GM21576 (cell line): ENCODE measurements at regions not wholly inside any gene's neighbourhood (a gene's known extent, or its start where the extent isn't known, plus 50 kb on each side); places are given as distances from the start of the nearest gene placed in this dataset.
"Not testable (repeated sequence)": the region's sequence is repeated elsewhere in the genome, so short reads cannot be mapped to it uniquely, and the experiment has no call there.

Experiments used
- ATAC-seq: cut with Tn5 transposase; IDR thresholded peaks from one replicate; pipeline ENCODE4 v1.9.1; 2021; ENCODE audit warnings: mild to moderate bottlenecking, moderate library complexity; ENCODE audit not compliant: unreplicated experiment

- no peak for ATAC-seq
Measured at GRCh38 chr6:149233056-149233715, 84.3 kb upstream of the TAB2 start.

GRCh38 chr6:149234051-149234962 lies 83.2 kb upstream of the TAB2 start:
- ATAC-seq: no peak

GRCh38 chr6:149235130-149235561 lies 82.4 kb upstream of the TAB2 start:
- ATAC-seq: peak; percentile 79

- ATAC-seq: no peak
Measured at GRCh38 chr6:149236589-149236988, 80.9 kb upstream of the TAB2 start.

- no peak for ATAC-seq
Measured at GRCh38 chr6:149237464-149237863, 80.0 kb upstream of the TAB2 start.

GRCh38 chr6:149239573-149240209 lies 77.8 kb upstream of the TAB2 start:
- no peak for ATAC-seq

- no peak for ATAC-seq
Measured at GRCh38 chr6:149242883-149243282, 74.6 kb upstream of the TAB2 start.

- no peak for ATAC-seq
Measured at GRCh38 chr6:149244105-149244504, 73.4 kb upstream of the TAB2 start.

GRCh38 chr6:149246691-149247384 lies 70.7 kb upstream of the TAB2 start:
- ATAC-seq: peak; percentile 96

- no peak for ATAC-seq
Measured at GRCh38 chr6:149247385-149247763, 70.1 kb upstream of the TAB2 start.

GRCh38 chr6:149248263-149248662 lies 69.2 kb upstream of the TAB2 start:
- ATAC-seq: not testable (repeated sequence)

GRCh38 chr6:149248693-149249369 lies 68.7 kb upstream of the TAB2 start:
- no peak for ATAC-seq

- no peak for ATAC-seq
Measured at GRCh38 chr6:149249370-149250357, 67.8 kb upstream of the TAB2 start.

GRCh38 chr6:149250951-149251350 lies 66.6 kb upstream of the TAB2 start:
- no peak for ATAC-seq

GRCh38 chr6:149252622-149253021 lies 64.9 kb upstream of the TAB2 start:
- no peak for ATAC-seq

- no peak for ATAC-seq
Measured at GRCh38 chr6:149254253-149254652, 63.3 kb upstream of the TAB2 start.

GRCh38 chr6:149259753-149260152 lies 57.8 kb upstream of the TAB2 start:
- ATAC-seq: no peak

- no peak for ATAC-seq
Measured at GRCh38 chr6:149260214-149260874, 57.2 kb upstream of the TAB2 start.
